ENCODE measurements at regions not wholly inside any gene's neighbourhood (a gene's known extent, or its start where the extent isn't known, plus 50 kb on each side); places are given as distances from the start of the nearest gene placed in this dataset.

DNA sequence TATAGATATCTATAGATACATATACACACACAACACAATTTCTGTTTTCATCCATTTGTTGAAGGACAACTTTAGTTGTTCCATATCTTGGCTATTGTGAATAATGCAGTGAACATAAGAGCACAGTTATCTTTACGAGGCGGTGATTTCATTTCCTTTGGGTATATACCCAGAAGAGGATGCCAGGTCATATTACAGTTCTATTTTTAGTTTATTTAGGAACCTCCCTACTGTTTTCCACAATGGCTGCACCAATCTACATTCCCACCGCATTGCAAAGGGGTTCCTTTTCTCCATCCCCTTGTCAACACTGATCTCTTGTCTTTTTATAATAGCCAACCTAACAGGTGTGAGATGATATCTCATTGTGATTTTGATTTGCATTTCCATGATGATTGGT, 143.4 kb upstream of the ARHGAP5 start:
- Histone ChIP-seq H3K9ac (no peak overlapping the region), H3K4me2 (no peak overlapping the region), H4K20me1 (ENCODE audit: insufficient read depth) (no peaks in the 10 kb centered on the region), H3K27me3 (ENCODE audit: insufficient read depth) (no peaks in the 10 kb centered on the region), H3K79me2 (ENCODE audit: insufficient read depth) (no peaks in the 10 kb centered on the region), H2AFZ (ENCODE audit: low read depth) (no peak overlapping the region), H3K36me3 (replicated peaks in 1 of 2; ENCODE audit: control insufficient read depth in 1 of 2, insufficient read depth in 2 of 2, low read length in 1 of 2) (no peaks in the 10 kb centered on the region), H3K4me1 (ENCODE audit: control insufficient read depth in 1 of 2, insufficient read depth in 2 of 2, low read depth in 1 of 2, low read length in 1 of 2) (peaks cover 0 to 12% of the 10 kb centered on the region in 2 experiments; a peak in 2 of 4 replicates), H3K9me3 (no peaks in the 10 kb centered on the region), H3K9me2 (no peaks in the 10 kb centered on the region), H3K27ac (ENCODE audit: low read depth in 2 of 2, low read length in 1 of 2) (no peak overlapping the region), H3F3A (replicated peaks; ENCODE audit: insufficient read depth) (peaks cover 3% of the 10 kb centered on the region), H3K4me3 (ENCODE audit: low read depth in 2 of 2, low read length in 1 of 2) (no peak overlapping the region)
- DNase-seq = no peak
- 70% methylated on average over 3 of the region's 3 CpGs for WGBS (ENCODE audit: low lambda C conversion rate)
- ChIA-PET CTCF (interaction anchor here (1.7 kb wide), 1 partner anchor 7 kb away, joined by 9 read pairs; no protein-coding TSS in a partner anchor), POLR2A (no interaction called here)
- TF ChIP-seq MXI1 (IDR thresholded peaks at IDR 0.05; ENCODE audit: low read depth, low read length) (no peak), TEAD4 (IDR thresholded peaks at IDR 0.05; ENCODE audit: borderline replicate concordance, insufficient read depth) (no peak), RXRA (IDR thresholded peaks at IDR 0.05; ENCODE audit: borderline replicate concordance, low read depth) (no peak), FOSL2 (IDR thresholded peaks at IDR 0.05; ENCODE audit: borderline replicate concordance, low read depth) (no peak), POLR2AphosphoS5 (IDR thresholded peaks at IDR 0.05; ENCODE audit: low read depth, low read length) (no peak), GABPA (IDR thresholded peaks at IDR 0.05; ENCODE audit: low read depth) (no peak), TAF1 (IDR thresholded peaks at IDR 0.05; ENCODE audit: borderline replicate concordance, low read depth, low read length) (no peak), FOXJ3 (CRISPR knock-in tag; IDR thresholded peaks at IDR 0.05) (no peak), MEF2A (IDR thresholded peaks at IDR 0.05; ENCODE audit: borderline replicate concordance, low read depth) (no peak), CHD2 (IDR thresholded peaks at IDR 0.05; ENCODE audit: low read length, partially characterized antibody) (no peak), NRF1 (IDR thresholded peaks at IDR 0.05; ENCODE audit: low read depth, low read length) (no peak), RFX5 (IDR thresholded peaks at IDR 0.05; ENCODE audit: low read length) (no peak)
- TF ChIP-seq, protein P1, sequence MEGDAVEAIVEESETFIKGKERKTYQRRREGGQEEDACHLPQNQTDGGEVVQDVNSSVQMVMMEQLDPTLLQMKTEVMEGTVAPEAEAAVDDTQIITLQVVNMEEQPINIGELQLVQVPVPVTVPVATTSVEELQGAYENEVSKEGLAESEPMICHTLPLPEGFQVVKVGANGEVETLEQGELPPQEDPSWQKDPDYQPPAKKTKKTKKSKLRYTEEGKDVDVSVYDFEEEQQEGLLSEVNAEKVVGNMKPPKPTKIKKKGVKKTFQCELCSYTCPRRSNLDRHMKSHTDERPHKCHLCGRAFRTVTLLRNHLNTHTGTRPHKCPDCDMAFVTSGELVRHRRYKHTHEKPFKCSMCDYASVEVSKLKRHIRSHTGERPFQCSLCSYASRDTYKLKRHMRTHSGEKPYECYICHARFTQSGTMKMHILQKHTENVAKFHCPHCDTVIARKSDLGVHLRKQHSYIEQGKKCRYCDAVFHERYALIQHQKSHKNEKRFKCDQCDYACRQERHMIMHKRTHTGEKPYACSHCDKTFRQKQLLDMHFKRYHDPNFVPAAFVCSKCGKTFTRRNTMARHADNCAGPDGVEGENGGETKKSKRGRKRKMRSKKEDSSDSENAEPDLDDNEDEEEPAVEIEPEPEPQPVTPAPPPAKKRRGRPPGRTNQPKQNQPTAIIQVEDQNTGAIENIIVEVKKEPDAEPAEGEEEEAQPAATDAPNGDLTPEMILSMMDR (IDR thresholded peaks at IDR 0.05) = no peak
- TF ChIP-seq, protein P2, sequence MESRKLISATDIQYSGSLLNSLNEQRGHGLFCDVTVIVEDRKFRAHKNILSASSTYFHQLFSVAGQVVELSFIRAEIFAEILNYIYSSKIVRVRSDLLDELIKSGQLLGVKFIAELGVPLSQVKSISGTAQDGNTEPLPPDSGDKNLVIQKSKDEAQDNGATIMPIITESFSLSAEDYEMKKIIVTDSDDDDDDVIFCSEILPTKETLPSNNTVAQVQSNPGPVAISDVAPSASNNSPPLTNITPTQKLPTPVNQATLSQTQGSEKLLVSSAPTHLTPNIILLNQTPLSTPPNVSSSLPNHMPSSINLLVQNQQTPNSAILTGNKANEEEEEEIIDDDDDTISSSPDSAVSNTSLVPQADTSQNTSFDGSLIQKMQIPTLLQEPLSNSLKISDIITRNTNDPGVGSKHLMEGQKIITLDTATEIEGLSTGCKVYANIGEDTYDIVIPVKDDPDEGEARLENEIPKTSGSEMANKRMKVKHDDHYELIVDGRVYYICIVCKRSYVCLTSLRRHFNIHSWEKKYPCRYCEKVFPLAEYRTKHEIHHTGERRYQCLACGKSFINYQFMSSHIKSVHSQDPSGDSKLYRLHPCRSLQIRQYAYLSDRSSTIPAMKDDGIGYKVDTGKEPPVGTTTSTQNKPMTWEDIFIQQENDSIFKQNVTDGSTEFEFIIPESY (IDR thresholded peaks at IDR 0.05; ENCODE audit: borderline replicate concordance, low read depth) = no peak

DNA sequence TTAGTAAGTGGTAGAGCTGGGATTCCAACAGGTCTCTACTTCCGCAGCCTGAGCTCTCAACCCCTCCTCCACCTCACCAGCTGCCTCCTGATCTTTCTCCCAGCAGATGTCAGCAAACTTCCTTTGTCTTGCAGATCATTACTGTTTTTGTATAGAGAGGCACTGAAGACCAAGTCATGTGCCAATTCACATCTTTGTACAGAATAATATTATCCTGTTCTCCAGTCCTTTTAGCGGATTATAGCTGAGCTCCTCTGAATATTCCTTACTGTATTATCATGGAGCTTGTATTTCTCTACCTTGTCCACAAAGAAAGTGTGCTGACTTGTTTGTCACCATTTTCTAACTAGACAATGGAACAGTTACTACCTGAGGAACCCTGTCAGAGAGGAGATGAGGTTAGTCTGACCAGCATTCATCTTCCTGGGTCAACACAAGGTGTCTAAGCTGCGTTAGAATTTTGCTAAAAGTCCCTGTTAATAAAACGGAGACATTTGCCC, 142.3 kb upstream of the ARHGAP5 start:
- no peak overlapping the region for H3K27ac ChIP-seq (ENCODE audit: low read depth in 2 of 2, low read length in 1 of 2)
- H3K9me2 ChIP-seq = no peaks in the 10 kb centered on the region
- H3K27me3 ChIP-seq (ENCODE audit: insufficient read depth) = no peaks in the 10 kb centered on the region
- WGBS (ENCODE audit: low lambda C conversion rate) = 71% methylated on average over 4 of the region's 4 CpGs
- CTCF ChIA-PET = interaction anchor here (0.6 to 1.7 kb wide), 5 partner anchors 8 to 579 kb away, joined by 3 to 17 read pairs (median 9); no protein-coding TSS in a partner anchor
- DNase-seq = peak; percentile 33
- H3K4me1 ChIP-seq (ENCODE audit: control insufficient read depth in 1 of 2, insufficient read depth in 2 of 2, low read depth in 1 of 2, low read length in 1 of 2) = peaks cover 0 to 12% of the 10 kb centered on the region in 2 experiments; a peak in 2 of 4 replicates
- TF ChIP-seq RAD21 (IDR thresholded peaks at IDR 0.05; ENCODE audit: low read length) (peak; percentile 77), GABPA (IDR thresholded peaks at IDR 0.05; ENCODE audit: low read depth) (no peak), FOXM1 (IDR thresholded peaks at IDR 0.05; ENCODE audit: low read depth) (no peak), SMC3 (IDR thresholded peaks at IDR 0.05; ENCODE audit: low read depth, low read length) (peak; percentile 84), TEAD4 (IDR thresholded peaks at IDR 0.05; ENCODE audit: borderline replicate concordance, insufficient read depth) (no peak)
- TF ChIP-seq, protein P1 (IDR thresholded peaks at IDR 0.05) = peak; percentile 59
- POLR2A ChIA-PET = no interaction called here
- no peak overlapping the region for H3K4me3 ChIP-seq (ENCODE audit: low read depth in 2 of 2, low read length in 1 of 2)
- no peaks in the 10 kb centered on the region for H3K79me2 ChIP-seq (ENCODE audit: insufficient read depth)
- H2AFZ ChIP-seq (ENCODE audit: low read depth) = no peak overlapping the region
- no peaks in the 10 kb centered on the region for H3K9me3 ChIP-seq
- peaks cover 3% of the 10 kb centered on the region for H3F3A ChIP-seq (replicated peaks; ENCODE audit: insufficient read depth)
- H3K4me2 ChIP-seq = no peak overlapping the region
- H3K36me3 ChIP-seq (replicated peaks in 1 of 2; ENCODE audit: control insufficient read depth in 1 of 2, insufficient read depth in 2 of 2, low read length in 1 of 2) = no peaks in the 10 kb centered on the region
- no peak overlapping the region for H3K9ac ChIP-seq
- H4K20me1 ChIP-seq (ENCODE audit: insufficient read depth) = no peaks in the 10 kb centered on the region
